HG03520 (cell line): ENCODE measurements at regions not wholly inside any gene's neighbourhood (a gene's known extent, or its start where the extent isn't known, plus 50 kb on each side); places are given as distances from the start of the nearest gene placed in this dataset.
"Not testable (repeated sequence)": the region's sequence is repeated elsewhere in the genome, so short reads cannot be mapped to it uniquely, and the experiment has no call there.

ENCODE experiments used
- ATAC-seq: cut with Tn5 transposase; IDR thresholded peaks from one replicate; pipeline ENCODE4 v1.9.1; 2021; ENCODE audit warnings: mild to moderate bottlenecking, moderate library complexity; ENCODE audit not compliant: unreplicated experiment

DNA sequence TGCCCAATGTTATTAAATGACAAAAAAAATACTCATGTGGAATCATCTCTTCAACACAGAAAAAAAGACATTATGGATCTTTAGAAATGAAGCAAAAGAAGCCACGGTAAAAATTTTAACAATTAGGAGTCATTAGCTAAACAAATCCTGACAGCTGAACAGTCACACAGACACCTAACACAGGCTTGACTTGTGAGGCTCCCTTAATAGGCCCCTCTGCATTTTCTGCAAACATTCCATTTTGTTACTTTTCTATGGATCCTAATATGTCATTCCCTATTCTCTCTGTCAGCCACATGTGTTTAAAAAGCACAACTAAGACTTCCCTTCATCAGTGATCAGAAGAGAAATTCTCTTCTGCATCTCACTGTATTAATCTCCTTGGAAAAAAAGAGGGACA lies 1331.5 kb downstream of the CDH8 start:
- ATAC-seq, result no peak

DNA sequence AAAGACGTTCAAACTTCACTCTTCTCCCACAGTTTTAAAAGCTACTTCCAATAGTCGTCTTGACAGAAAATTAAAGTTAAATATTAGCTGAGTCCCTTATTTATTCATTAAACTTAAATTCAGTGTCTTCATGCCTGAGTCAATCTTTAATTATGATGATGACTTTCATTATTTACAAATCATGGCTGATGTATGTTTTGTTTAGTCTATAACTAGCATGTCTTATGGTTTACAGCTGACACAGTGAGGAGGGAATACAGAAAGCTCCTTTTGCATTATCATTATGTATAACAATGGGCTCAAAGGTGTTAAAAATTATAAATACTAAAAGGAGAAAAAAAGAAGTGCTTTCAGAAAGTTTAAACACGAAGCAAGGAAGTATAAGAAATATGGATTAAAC lies 1333.1 kb downstream of the CDH8 start:
- no peak for ATAC-seq

DNA sequence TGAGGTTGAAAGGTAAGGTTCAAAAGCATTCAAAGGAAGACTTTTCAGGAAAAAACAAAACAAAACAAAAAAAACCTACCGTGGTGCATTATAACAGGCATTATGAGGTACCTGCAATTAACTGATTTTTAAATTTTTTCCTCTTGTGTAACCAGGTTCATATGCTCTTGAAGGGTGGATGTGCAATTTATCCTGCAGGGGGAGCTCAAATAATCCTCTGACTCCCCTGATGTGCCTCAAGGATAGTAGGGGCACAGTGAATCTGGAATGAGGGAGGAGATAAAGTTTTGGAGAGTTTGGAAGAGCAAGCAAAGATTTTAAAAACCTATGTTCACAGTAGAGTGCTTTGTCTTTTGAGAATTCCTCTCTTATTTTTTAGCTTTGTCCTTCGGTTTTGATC lies 1349.4 kb downstream of the CDH8 start:
- no peak for ATAC-seq

DNA sequence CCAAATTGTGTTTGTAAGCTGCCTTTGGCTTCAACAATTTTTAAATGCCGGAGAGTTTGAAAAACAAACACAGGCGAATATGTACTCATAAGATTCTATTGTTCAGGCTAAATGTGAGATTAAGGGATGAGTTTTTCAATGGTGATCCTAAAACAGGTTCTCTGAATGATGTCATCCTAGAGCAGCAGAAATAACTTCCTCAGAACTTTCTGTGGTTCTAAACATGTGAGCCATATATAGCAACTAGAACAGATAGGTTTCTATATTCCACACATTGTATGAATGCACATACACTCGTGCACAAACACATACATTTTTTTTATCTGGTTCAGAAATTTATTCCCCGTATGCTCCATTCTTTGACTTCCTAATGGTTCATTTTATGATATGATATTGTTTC lies 1352.2 kb downstream of the CDH8 start:
- no peak for ATAC-seq

DNA sequence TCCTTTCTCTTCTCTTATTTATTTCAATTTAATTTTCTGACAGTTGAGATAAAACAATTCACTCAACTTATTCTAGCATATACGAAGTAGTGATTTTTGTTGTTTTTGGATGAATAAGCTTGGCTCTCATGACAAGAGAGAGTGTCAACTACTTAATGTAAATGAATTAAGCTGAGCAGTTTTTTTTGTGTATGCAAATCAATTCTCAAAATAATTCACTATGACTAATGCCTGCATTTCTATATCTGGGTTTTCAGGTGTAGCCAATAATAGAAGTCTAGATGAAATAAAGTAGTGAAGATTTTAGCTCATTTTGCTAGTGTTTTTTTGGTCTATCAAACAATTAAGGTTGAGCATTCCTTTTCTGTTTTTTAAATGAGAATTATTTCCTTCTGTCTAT lies 1354.0 kb downstream of the CDH8 start:
- ATAC-seq, result no peak

DNA sequence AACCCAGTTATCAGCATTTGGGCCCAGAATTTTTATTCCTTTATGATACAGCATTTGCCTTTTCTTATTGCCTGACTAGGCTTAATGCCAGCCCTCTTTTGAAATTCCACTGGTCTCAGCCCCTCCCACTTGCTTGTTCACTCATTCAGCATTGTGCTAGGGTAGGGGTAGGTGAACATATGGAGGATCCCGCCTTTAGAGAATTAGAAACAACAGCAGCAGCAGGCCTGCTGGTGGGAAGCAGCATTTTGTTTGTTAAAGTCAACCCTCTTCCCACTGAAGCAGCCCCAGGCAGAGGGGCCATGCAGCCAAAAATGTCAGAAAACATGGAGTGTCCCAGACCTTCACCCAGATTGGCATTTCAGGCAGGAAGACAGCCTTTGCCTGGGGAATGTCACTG lies 1355.2 kb downstream of the CDH8 start:
- no peak for ATAC-seq

DNA sequence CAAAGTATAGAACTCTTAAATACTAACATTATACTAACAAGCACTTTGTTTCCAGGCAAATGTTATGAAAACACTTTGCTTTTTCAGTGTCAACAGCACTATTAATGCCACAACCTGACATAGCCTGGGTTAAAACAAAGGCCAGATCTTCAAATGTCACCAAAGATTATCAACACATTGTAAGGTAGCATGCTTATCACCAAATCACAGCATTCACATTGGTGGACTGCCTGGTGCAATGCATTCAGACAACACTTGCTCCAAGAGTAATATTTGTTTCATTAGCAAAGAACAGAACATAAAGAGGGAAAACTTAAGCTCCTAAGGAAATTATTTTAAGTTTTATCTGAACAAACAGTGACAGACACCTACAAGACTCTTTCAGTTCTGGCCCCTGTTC lies 1361.2 kb downstream of the CDH8 start:
- ATAC-seq, result no peak

DNA sequence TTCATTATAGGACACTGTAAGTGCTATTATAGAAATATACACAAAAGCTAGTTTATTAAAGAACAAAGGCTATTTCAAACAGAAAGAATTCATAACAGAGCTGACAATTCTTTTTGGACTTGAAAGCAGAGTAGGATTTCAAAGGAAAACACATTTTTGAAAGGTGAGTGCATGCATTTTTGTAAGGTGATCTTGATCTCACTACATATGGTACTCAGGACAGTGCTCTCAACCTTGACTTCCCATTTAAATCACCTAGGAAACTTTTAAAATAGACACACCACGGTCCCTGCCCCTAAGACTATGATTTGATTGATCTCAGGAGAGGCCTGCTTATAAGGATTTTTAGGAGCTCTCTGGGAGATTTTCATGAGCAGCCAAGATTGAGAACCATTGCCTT lies 1362.0 kb downstream of the CDH8 start:
- ATAC-seq, result no peak

DNA sequence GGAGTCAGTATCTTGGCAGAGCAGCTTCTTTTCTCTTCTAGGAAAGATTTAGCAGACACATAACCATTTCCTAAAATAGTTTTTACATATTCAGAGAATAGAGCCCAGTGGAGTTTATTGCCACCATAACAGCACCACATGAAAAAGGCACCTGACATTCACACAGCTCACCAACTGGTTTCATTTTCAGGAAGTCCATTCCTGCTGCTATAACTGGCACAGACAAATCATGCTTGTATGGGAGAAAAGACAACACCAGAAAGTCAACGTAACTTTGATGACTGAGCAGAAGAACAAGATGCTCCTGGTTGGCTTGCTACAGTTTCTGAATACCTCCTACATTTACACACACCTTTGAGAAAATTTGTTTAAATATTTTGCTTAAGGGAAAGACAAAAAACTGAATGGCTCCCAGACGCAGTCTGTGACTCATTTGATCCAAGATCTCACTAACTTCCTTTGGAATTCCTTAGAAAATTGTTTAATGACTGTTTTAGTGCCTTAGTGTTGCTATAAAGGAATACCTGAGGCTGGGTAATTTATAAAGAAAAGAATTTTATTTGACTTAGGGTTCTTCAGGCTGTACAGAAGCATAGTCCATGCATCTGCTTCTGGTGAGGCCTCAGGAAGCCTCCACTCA lies 1380.6 kb downstream of the CDH8 start:
- no peak for ATAC-seq

DNA sequence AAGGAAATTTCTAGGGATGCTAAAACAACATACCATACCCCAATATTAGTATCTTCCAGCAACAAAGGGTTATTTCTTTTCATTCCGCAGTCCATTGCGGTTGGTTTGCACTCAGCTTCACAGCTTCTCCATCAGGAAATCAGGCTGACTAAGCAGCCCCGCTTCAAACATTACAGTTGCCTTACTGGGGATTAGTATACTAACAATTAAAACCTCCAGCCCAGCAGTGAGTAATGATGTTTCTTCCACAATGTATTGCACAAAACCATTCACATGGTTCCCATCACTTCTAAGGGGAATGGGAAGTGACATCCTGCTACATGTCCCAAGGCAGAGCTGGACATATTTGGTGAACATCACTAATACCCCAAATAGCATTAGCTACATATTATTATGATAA lies 1384.9 kb downstream of the CDH8 start:
- ATAC-seq, result no peak

DNA sequence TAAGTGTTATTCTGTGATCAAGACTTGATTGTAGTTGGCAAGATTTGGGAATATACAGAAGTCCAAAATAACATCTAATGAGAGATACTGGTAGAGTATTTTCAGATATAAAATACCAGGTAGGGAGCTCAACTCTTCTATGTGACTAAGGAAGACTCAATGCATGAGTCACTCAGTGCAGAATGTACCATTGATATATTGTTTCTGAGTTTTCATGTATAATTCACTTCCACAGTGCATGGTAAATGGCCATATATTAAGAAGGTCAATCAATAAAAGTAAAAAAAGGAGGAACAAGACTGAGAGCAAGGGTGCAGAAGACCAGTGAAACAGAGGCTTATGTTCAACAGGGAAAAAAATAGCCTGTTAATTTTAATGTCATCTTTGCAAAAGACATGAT lies 1387.9 kb downstream of the CDH8 start:
- no peak for ATAC-seq

DNA sequence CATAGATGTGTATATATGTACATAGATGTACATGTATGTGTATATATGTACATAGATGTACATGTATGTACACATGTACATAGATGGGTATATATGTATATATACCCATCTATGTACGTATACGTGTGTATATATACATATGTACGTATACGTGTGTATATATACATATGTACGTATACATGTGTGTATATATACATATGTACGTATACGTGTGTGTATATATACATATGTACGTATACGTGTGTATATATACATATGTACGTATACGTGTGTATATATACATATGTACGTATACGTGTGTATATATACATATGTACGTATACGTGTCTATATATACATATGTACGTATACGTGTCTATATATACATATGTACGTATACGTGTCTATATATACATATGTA lies 1388.8 kb downstream of the CDH8 start:
- not testable (repeated sequence) for ATAC-seq

DNA sequence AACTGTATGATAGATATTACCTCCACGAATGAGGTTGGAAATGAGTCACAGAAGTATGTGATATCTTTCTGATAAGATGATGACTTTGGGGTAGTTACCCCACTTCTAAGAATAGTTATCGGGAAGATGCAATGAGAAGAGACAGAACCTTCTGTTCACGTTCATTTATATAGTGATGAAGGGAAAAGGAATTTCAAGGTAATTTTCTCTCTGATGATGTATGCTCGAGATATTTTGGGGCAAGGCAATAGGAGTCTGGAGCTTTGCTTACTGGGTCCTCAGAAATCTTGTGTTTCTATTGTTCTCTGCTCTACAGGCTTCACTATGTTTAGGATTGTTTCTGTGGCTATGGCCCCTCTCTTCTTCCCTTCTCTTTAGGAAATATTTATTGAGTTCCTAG lies 1389.6 kb downstream of the CDH8 start:
- ATAC-seq, result no peak

DNA sequence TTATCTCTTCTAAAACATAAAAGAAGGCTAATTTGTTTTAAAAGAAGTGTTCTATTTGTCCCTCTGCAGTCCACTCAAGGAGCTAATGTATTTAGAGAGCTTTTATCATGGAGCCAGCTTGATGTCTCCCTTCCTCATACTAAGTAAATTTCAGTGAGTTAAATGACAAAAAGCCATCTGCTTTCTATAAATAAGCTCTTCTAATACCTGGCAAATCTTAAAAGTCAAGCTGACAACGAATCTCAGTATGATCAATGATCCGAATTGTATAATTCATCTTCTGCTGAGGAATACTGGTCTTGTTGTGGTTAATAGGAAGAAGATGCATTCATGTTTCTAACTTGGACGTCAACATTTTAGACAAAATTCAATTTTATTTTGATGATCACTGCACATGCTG lies 1390.7 kb downstream of the CDH8 start:
- no peak for ATAC-seq

DNA sequence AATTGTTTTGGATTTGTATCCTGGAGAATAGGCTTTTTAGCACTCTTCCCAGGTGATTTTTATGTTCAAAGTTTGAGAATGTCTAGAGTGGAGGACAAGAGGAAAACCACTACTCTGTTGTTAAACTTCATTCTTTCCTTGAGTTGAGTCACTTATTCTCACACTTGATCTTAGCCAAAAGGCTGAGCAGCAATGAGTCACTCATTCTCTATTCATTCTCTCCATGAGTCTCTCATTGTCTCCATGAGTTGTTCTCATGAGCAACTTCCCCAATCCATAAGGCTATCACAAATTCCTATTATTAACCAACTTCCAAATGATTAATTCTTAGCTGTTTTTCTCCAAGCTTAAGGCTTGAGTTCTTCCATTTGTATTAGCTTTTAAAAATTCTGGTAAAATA lies 1393.3 kb downstream of the CDH8 start:
- ATAC-seq, result no peak

DNA sequence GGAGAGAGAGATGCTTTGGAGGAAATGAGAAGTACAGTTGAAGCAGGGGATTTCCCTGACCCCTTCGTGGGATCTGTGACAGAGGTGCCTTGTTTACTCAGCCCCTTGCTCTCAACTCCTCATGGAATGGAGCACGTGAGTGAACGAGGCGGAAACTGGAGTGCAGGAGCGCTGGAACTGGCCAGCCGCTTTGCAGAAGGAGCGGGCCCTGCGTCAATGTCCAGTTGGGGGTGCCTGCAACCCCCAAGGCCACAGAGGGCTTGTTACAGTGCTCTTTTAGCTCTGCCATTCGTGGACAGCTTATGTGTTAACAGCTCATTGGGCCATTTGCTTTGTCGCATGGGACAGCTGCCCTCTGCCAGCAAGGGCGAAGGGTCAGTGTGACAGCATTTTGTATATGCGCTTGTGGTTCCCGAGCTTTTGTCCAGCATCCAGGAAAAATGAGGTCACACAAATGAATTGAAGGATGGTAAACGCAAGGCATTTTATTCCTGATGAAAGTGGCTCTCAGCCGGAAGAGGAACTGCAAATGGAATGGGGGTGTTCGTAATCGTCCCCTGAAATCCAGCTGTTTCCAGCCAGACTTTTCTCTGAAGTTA lies 1395.1 kb downstream of the CDH8 start:
- ATAC-seq, result no peak

DNA sequence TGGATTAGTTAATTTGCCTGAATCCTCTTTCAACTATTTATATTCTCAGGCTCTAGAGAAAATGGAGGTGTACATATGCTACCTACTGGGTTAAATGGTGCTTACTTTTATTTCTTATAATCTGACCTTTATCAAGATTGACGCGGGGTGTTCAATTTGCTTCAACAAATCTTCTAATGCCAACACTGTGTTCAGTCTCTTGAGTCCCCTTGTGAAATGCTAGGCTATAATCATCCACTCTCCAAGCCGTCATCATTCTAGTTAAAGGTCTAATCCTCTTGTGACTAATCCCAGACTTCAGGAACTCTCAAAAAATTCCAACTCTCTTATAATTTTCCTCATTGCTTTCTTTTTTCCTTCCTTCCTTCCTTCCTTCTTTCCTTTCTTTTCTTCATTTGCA lies 1396.2 kb downstream of the CDH8 start:
- ATAC-seq, result no peak

DNA sequence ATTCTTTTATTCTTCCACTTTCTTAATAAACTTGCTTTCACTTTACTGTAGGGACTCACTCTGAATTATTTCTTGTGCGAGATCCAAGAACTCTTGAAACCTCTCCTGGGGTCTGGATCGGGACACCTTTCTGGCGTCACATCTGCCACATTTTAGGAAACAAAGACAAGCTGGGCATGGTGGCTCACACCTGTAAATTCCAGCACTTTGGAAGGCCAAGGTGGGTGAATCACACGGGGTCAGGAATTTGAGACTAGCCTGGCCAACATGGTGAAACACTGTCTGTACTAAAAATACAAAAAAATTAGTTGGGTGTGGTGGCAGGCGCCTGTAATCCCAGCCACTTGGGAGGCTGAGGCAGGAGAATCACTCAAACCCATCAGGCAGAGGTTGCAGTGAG lies 1399.6 kb downstream of the CDH8 start:
- ATAC-seq, result not testable (repeated sequence)

DNA sequence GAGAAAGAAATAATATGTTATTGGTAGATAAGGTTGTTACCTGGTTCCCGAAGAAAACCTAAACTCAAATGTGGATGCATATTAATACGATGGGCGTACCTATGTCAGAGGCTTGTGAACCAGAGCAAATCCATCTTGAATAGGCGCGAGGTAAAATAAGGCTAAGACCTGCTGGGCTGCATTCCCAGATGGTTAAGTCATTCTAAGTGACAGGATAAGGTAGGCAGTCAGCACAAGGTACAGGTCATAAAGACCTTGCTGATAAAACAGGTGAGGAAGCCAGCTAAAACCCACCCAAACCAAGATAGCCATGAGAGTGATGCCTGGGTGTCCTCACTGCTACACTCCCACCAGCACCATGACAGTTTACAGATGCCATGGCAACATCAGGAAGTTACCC lies 1400.1 kb downstream of the CDH8 start:
- ATAC-seq, result no peak

DNA sequence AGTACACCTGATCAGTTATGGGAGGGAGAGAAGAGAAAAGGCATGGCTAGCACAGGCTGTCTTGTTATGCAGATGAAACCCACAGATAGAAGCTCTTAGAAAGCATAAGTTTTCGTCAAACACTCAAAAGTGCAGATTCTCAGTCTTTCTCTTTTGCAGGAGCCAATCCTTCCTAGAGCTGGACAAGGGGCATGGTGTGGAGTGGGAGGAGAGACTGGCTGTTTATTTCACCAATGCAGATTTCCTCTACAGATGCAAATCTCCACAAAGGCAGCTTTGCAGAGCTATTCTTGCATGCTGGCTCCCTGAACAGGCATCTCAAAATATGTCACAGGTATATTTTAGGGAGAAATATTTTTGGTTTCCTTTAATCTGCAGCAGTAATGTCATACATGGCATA lies 1400.7 kb downstream of the CDH8 start:
- ATAC-seq, result no peak

DNA sequence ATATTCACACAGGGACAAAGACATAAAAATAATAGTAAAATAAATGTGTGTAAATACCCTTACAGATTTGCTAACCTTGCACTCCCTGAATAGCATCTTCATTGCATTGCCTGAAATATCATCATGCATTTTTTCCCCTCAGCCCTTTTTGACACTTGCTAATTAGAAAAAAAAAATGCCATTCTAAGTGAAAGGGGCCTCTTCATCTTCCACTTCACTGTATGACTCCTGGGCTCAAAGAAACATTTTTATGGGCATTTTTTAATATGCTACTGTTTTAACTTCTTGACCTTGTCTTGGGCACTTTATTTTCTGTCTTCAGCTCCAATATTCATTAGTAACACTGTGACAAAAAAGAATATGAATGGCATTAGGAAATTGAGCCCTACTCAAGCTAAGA lies 1424.4 kb downstream of the CDH8 start:
- no peak for ATAC-seq

DNA sequence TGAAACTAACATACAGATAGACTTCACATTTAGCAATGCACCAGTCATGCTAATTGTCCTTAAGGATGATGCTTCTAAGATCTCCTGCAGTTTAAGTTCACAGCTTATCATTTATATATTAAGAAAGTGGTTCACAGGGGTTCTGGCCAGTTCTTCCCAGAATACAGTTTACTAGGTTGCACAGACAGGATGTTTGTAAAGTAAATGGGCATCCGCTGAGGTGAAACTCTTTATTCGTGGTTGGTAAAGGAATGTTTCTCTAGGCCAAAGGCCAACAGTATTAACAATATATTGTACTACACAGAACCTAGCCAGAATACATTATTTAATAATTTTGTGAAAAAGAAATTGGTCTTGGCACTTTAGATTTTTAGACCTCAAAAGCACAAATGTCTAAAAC lies 1427.3 kb downstream of the CDH8 start:
- ATAC-seq, result no peak

DNA sequence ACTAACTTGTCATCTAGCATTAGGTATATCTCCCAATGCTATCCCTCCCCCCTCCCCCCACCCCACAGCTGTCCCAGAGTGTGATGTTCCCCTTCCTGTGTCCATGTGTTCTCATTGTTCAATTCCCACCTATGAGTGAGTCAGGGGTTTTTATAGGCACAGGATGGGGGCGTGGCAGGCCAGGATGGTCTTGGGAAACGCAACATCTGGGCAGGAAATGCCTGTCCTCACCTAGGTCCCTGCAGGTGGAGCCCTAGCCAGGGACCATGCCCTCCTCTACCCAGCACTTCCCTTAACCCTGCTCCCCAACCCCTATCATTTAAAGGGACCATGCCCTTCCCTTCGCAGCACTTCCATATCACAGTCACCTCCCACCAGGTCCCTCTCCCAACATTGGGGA lies 1430.6 kb downstream of the CDH8 start:
- not testable (repeated sequence) for ATAC-seq
